ENCODE measurements at regions not wholly inside any gene's neighbourhood (a gene's known extent, or its start where the extent isn't known, plus 50 kb on each side); places are given as distances from the start of the nearest gene placed in this dataset.
"Not testable (repeated sequence)": the region's sequence is repeated elsewhere in the genome, so short reads cannot be mapped to it uniquely, and the experiment has no call there.

- DNase-seq (ENCODE audit: low read depth), result no peak
Measured at GRCh38 chr13:90857921-90858320, 489.6 kb upstream of the MIR17HG start.

- no peak for DNase-seq (ENCODE audit: low read depth)
Measured at GRCh38 chr13:90866006-90866405, 481.5 kb upstream of the MIR17HG start.

- no peak for DNase-seq (ENCODE audit: low read depth)
Measured at GRCh38 chr13:90867336-90867683, 480.2 kb upstream of the MIR17HG start.

- DNase-seq (ENCODE audit: low read depth), result no peak
Measured at GRCh38 chr13:90868321-90868920, 479.1 kb upstream of the MIR17HG start.

GRCh38 chr13:90869580-90869979 lies 477.9 kb upstream of the MIR17HG start:
- no peak for DNase-seq (ENCODE audit: low read depth)

GRCh38 chr13:90872491-90873025 lies 474.9 kb upstream of the MIR17HG start:
- DNase-seq (ENCODE audit: low read depth), result no peak

GRCh38 chr13:90880790-90881189 lies 466.7 kb upstream of the MIR17HG start:
- no peak for DNase-seq (ENCODE audit: low read depth)

GRCh38 chr13:90882551-90882950 lies 464.9 kb upstream of the MIR17HG start:
- no peak for DNase-seq (ENCODE audit: low read depth)

GRCh38 chr13:90883592-90883991 lies 463.9 kb upstream of the MIR17HG start:
- no peak for DNase-seq (ENCODE audit: low read depth)

- DNase-seq (ENCODE audit: low read depth), result no peak
Measured at GRCh38 chr13:90884066-90884465, 463.4 kb upstream of the MIR17HG start.

GRCh38 chr13:90889906-90890834 lies 457.3 kb upstream of the MIR17HG start:
- no peak for DNase-seq (ENCODE audit: low read depth)

GRCh38 chr13:90891329-90891728 lies 456.2 kb upstream of the MIR17HG start:
- DNase-seq (ENCODE audit: low read depth), result no peak

- DNase-seq (ENCODE audit: low read depth), result not testable (repeated sequence)
Measured at GRCh38 chr13:90893199-90893598, 454.3 kb upstream of the MIR17HG start.

GRCh38 chr13:90896002-90896401 lies 451.5 kb upstream of the MIR17HG start:
- no peak for DNase-seq (ENCODE audit: low read depth)

GRCh38 chr13:90898811-90899210 lies 448.7 kb upstream of the MIR17HG start:
- no peak for DNase-seq (ENCODE audit: low read depth)

GRCh38 chr13:90899416-90899815 lies 448.1 kb upstream of the MIR17HG start:
- DNase-seq (ENCODE audit: low read depth), result no peak

- DNase-seq (ENCODE audit: low read depth), result no peak
Measured at GRCh38 chr13:90902255-90902654, 445.2 kb upstream of the MIR17HG start.

GRCh38 chr13:90906554-90906953 lies 440.9 kb upstream of the MIR17HG start:
- DNase-seq (ENCODE audit: low read depth), result no peak

GRCh38 chr13:90908792-90909191 lies 438.7 kb upstream of the MIR17HG start:
- DNase-seq (ENCODE audit: low read depth), result no peak

- no peak for DNase-seq (ENCODE audit: low read depth)
Measured at GRCh38 chr13:90910018-90910639, 437.4 kb upstream of the MIR17HG start.

GRCh38 chr13:90912247-90912646 lies 435.2 kb upstream of the MIR17HG start:
- DNase-seq (ENCODE audit: low read depth), result no peak

GRCh38 chr13:90918536-90918935 lies 429.0 kb upstream of the MIR17HG start:
- DNase-seq (ENCODE audit: low read depth), result no peak

GRCh38 chr13:90919153-90919552 lies 428.3 kb upstream of the MIR17HG start:
- no peak for DNase-seq (ENCODE audit: low read depth)

Measured in forelimb muscle (tissue), 1 donor.